ENCODE measurements at regions not wholly inside any gene's neighbourhood (a gene's known extent, or its start where the extent isn't known, plus 50 kb on each side); places are given as distances from the start of the nearest gene placed in this dataset.
"Not testable (repeated sequence)": the region's sequence is repeated elsewhere in the genome, so short reads cannot be mapped to it uniquely, and the experiment has no call there.

DNA sequence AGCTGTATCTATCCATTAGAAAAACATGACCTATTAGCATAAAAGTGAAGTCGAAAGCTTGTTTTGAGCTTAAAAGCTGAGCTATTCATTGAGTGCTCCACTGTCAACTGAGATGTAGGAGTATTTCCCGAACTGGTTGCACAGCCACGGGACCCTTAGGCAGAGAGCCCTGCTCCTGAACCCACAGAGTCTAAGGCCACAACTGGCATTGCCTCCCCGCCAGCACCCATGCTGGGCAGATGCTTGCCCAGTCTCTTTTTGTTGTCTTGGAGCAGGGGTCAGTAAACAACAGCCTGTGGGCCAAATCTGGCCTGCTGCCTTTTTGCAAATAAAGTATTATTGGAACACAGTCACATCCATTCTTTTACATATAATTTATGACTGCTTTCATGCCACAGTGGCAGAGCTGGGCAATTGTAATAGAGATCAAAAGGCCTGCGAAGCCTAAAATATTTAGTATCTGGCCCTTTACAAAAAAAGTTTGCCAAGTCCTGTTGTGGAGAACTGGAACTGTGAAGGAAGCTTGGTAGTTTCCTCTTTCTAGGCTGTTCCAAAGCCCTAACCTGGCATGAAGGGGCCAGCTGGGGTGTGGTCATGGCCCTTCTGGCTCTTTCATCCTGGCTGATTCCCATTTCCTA lies 58.4 kb upstream of the WAPL start:
- DNase-seq (ENCODE audit: insufficient read length) (no peak), FAIRE-seq (no peak)
- TF ChIP-seq POLR2A (IDR thresholded peaks at IDR 0.05; ENCODE audit: low read depth, low read length) (no peak), TAF1 (IDR thresholded peaks at IDR 0.05; ENCODE audit: borderline replicate concordance, low read depth, low read length) (no peak), POLR2AphosphoS5 (IDR thresholded peaks at IDR 0.05; ENCODE audit: low read depth, low read length) (no peak)

DNA sequence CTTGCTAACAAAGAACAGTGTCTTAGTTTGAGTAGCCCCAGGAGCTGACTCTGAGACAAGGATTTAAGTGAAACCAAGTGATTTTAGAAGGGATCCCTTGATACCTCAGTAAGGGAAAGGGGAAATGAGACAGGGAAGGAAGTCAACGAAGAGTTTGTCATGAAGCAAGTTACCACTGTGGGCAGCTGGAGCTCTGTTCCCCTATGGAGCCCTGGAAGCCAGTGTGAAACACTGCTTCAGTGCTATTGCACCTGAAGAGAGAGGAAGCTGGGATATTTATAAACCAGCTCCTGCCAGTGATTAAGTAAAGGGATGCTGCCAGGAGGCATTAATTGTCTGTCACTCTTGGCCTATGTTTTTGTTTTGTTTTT lies 58.9 kb upstream of the WAPL start:
- FAIRE-seq (no peak), DNase-seq (ENCODE audit: insufficient read length) (no peak)
- TF ChIP-seq POLR2AphosphoS5 (IDR thresholded peaks at IDR 0.05; ENCODE audit: low read depth, low read length): no peak

DNA sequence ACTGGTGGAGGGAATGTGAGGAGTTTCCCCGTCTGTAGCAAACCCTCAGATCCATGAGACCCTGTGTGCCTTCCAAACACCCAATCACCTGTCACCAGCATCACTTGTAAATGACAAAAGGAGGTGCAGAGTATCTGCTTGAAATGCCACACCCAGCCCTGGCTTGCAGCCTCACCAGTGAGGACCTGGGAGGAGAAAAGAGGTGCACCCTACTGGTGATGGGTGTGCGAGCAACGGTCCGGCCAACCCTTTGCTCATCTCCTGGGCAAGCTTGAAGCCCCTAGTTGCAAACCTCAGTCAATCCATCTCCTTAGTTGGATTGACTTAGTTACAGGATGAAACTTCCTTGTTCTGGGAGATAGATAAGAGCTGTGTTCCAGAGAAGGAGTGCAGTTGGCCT lies 62.4 kb upstream of the WAPL start:
- DNase-seq (ENCODE audit: insufficient read length) (no peak), FAIRE-seq (peak; percentile 54)
- TF ChIP-seq TAF1 (IDR thresholded peaks at IDR 0.05; ENCODE audit: borderline replicate concordance, low read depth, low read length) (no peak), POLR2A (IDR thresholded peaks at IDR 0.05; ENCODE audit: low read depth, low read length) (no peak), POLR2AphosphoS5 (IDR thresholded peaks at IDR 0.05; ENCODE audit: low read depth, low read length) (no peak)

DNA sequence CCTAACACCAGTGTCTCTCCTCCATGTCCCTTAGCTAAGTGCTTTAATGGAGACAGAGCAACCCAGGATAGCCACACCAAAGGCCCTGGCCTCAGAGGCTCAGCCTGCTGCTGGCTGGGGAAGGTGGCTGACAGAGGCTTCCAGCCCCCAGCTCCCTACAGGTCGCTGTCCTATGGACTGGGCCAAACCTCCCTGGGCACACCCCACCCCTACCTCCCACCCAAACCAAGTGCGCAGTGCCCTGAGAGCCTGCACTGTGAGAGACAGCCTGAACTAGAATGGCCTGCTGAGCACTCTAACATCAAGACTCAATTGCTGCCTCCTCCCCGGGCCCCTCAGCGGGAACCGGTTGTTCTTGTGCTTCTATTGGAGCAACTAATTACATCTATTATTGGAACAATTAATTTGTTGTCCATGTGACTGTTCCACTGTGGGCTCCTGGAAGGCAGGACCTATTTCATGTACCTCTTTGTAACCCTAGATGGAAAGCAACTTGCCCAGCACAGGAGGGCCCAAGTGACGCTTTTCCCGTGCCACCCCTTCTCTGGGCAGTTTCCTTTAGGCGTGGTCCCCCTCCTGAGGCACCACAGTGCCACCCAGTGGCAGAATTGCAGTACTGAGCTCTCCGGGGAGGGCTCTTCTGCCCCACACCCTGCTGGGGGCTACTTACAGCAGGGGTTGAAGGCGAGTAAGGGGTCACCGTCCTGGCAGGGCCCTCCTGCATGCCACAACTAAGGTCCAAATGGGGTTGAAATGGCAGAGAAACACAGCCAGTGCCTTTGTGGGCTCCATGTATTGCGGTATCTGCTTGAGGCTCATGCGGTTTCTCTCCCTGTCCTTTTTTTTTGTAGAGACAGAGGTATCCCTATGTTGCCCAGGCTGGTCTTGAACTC lies 63.7 kb upstream of the WAPL start:
- DNase-seq (ENCODE audit: insufficient read length) (peak; percentile 67), FAIRE-seq (peak; percentile 95)
- no peak for TF ChIP-seq POLR2A (IDR thresholded peaks at IDR 0.05; ENCODE audit: low read depth, low read length)
- no peak for TF ChIP-seq POLR2AphosphoS5 (IDR thresholded peaks at IDR 0.05; ENCODE audit: low read depth, low read length)
- TF ChIP-seq TAF1 (IDR thresholded peaks at IDR 0.05; ENCODE audit: borderline replicate concordance, low read depth, low read length): no peak

DNA sequence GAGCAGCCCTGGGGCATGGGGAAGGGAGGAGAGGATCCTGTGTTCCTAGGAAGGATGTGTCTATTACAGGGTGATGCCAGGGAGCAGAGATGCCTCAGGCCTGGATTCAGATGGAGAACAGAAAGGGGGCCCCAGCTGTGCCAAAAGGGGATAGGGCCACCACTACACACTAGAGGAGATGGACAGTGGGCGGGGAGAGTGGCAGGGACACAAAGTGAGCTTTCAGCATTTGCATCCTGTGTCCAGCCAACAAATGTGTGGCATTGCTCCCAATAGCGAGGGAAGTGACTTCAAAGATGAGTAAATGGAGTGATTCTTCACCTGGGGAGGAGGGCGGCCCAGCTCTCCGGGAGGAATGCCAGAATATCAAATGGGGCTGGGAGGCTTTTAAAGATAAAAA lies 64.9 kb upstream of the WAPL start:
- no peak for DNase-seq (ENCODE audit: insufficient read length)
- no peak for TF ChIP-seq TAF1 (IDR thresholded peaks at IDR 0.05; ENCODE audit: borderline replicate concordance, low read depth, low read length)
- TF ChIP-seq POLR2AphosphoS5 (IDR thresholded peaks at IDR 0.05; ENCODE audit: low read depth, low read length): no peak
- no peak for TF ChIP-seq POLR2A (IDR thresholded peaks at IDR 0.05; ENCODE audit: low read depth, low read length)
- no peak for FAIRE-seq

DNA sequence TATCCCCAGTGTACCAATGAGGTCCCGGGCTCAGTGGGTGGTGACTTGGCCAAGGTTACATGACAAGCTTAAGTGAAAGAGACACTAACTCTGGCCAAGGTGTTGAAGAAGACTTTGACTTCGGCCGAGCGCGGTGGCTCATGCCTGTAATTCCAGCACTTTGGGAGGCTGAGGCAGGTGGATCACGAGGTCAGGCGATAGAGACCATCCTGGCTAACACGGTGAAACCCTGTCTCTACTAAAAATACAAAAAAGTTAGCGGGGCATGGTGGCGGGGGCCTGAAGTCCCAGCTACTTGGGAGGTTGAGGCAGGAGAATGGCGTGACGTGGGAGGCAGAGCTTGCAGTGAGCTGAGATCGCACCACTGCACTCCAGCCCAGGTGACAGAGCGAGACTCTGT lies 65.6 kb upstream of the OPN4 start:
- not testable (repeated sequence) for FAIRE-seq; DNase-seq (ENCODE audit: insufficient read length)

DNA sequence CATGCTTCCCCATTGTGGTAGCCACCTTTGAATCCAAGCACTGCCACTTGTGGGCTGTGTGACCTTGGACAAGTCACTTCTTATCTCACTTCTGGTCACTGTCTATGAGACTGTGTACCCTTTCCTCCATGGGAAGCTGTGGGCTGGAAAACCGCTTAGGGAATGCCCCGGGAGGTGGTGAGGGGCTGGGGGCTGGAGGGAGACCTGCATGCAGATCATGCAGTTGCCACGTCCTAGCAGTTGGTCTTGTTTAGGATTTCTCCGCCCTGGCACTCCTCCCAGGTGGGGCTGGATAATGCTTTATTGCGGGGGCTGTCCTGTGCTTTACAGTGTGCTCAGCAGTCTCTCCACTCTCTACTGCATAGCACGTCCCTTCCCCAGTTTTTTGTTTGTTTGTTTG lies 62.9 kb upstream of the OPN4 start:
- DNase-seq (ENCODE audit: insufficient read length) (no peak), FAIRE-seq (no peak)

DNA sequence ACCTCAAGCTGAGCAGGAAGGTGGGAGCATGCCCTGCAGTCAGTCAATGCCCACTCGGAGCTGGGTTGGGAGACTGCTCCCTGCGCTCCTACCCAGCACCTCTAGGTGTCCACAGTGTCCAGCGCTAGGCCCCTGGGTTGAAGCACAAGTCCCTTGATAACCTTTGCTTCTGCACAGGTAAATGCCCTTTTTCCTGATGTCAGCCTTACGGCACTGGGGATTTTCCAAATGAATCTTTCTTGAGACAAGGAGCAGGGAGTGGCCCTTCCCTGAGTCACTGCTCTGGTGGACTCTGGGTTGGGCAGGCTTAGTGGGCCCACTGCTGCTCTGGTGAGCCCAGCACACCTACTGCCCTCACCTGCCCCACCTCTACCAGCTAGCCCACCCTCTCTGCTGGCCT lies 61.9 kb upstream of the OPN4 start:
- no peak for FAIRE-seq
- DNase-seq (ENCODE audit: insufficient read length): no peak
- no peak for TF ChIP-seq POLR2AphosphoS5 (IDR thresholded peaks at IDR 0.05; ENCODE audit: low read depth, low read length)
- TF ChIP-seq TAF1 (IDR thresholded peaks at IDR 0.05; ENCODE audit: borderline replicate concordance, low read depth, low read length): no peak
- TF ChIP-seq POLR2A (IDR thresholded peaks at IDR 0.05; ENCODE audit: low read depth, low read length): no peak

More for the DNA sequence above, 62.9 kb upstream of the OPN4 start:
- TF ChIP-seq POLR2A (IDR thresholded peaks at IDR 0.05; ENCODE audit: low read depth, low read length): no peak
- TF ChIP-seq POLR2AphosphoS5 (IDR thresholded peaks at IDR 0.05; ENCODE audit: low read depth, low read length): no peak
- no peak for TF ChIP-seq TAF1 (IDR thresholded peaks at IDR 0.05; ENCODE audit: borderline replicate concordance, low read depth, low read length)

DNA sequence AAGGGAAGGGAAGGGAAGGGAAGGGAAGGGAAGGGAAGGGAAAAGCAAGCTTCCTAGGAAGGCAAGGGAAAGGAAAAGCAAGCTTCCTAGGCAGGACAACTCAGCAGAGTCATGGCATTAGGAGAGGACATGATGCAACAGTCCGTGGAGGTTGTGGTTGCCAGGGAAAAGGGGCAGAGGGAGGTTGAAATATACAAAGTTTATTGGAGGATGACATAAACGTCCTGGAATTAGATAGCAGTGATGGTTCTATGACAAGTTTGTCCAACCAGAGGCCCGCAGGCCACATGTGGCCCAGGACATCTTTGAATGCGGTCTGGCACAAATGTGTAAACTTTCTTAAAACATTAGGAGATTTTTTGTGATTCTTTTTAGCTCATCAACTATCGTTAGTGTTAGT lies 59.8 kb upstream of the OPN4 start:
- no peak for DNase-seq (ENCODE audit: insufficient read length)
- TF ChIP-seq TAF1 (IDR thresholded peaks at IDR 0.05; ENCODE audit: borderline replicate concordance, low read depth, low read length): no peak
- no peak for TF ChIP-seq POLR2AphosphoS5 (IDR thresholded peaks at IDR 0.05; ENCODE audit: low read depth, low read length)
- TF ChIP-seq POLR2A (IDR thresholded peaks at IDR 0.05; ENCODE audit: low read depth, low read length): no peak
- no peak for FAIRE-seq

DNA sequence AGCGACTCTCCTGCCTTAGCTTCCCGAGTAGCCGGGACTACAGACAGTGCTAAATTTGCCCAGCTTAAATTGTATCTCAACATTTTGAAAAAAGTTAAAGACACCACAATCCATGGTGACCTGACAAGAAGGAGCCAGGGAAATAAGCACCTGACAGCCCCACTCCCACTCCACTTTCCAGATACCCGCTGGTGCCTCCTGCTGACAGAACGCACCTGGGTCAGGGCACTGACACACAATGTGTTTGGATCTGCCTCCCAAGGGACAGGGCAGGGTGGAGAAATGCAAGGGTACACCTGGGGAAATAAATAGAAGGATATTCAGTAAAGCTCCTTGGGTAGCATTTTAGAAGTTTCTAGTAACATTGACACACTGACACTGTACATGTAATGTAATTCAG lies 58.9 kb upstream of the OPN4 start:
- no peak for DNase-seq (ENCODE audit: insufficient read length)
- FAIRE-seq: no peak
- TF ChIP-seq POLR2AphosphoS5 (IDR thresholded peaks at IDR 0.05; ENCODE audit: low read depth, low read length): no peak
- TF ChIP-seq POLR2A (IDR thresholded peaks at IDR 0.05; ENCODE audit: low read depth, low read length): no peak
- no peak for TF ChIP-seq TAF1 (IDR thresholded peaks at IDR 0.05; ENCODE audit: borderline replicate concordance, low read depth, low read length)

DNA sequence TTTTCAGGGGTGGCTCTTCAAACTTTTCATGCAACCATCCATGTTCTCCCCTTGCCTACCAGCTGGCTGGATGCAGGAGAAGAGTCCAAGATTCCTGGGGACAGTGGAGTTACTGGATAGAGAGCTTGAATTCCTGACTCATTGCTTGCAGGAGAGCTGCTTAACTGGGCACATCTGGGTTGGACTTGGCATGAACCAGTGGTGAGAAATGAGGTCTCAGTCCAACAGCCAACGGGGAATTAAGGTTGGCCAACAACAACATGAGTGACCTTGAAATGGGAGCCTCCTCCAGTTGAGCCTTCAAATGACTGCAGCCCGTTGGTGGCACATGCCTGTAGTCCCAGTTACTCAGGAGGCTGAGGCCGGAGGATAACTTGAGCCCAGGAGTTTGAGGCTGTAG lies 58.1 kb upstream of the OPN4 start:
- no peak for DNase-seq (ENCODE audit: insufficient read length)
- FAIRE-seq: no peak
- TF ChIP-seq TAF1 (IDR thresholded peaks at IDR 0.05; ENCODE audit: borderline replicate concordance, low read depth, low read length) (no peak), POLR2A (IDR thresholded peaks at IDR 0.05; ENCODE audit: low read depth, low read length) (no peak), POLR2AphosphoS5 (IDR thresholded peaks at IDR 0.05; ENCODE audit: low read depth, low read length) (no peak)

DNA sequence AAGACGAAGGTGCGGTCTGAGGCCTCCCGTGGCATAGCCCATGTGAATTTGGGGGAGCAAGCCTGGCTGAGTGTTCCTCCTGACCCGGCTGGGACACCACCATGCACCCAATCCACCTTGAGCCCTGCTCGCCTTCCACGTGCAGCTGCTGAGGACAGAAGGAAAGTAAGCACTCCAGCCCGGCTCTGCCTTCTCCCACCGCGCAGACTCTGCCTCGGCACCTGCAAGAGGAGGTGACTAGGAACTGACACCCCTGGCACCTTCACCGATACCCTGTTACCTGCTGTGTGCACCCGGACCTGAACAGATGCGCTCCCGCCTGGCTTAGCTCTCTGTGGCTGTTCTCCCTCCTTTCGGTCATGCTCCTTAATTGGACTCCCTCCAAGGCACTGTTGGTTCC lies 57.0 kb upstream of the OPN4 start:
- FAIRE-seq (no peak), DNase-seq (ENCODE audit: insufficient read length) (no peak)
- TF ChIP-seq TAF1 (IDR thresholded peaks at IDR 0.05; ENCODE audit: borderline replicate concordance, low read depth, low read length): no peak
- no peak for TF ChIP-seq POLR2A (IDR thresholded peaks at IDR 0.05; ENCODE audit: low read depth, low read length)
- no peak for TF ChIP-seq POLR2AphosphoS5 (IDR thresholded peaks at IDR 0.05; ENCODE audit: low read depth, low read length)
